A673 (cell line): ENCODE measurements at regions not wholly inside any gene's neighbourhood (a gene's known extent, or its start where the extent isn't known, plus 50 kb on each side); places are given as distances from the start of the nearest gene placed in this dataset.

ENCODE experiments used
- BruUV-seq: library from RNA; stranded (reverse); fragments of 400-500 nt; replicated peaks from 2 replicates; lab custom pipeline; 2021; lab: Mats Ljungman, UMichigan
- CTCF ChIA-PET: fragments of 300-600 bp; sonication (Branson Sonifier 250); formaldehyde crosslinking; loops from one replicate; lab custom pipeline; 2022; ENCODE audit warnings: antibody characterized with exemption; lab: Charles Lee
- POLR2A ChIA-PET: fragments of 300-600 bp; sonication (Branson Sonifier 250); formaldehyde crosslinking; loops from one replicate; lab custom pipeline; 2022; ENCODE audit warnings: antibody characterized with exemption; ENCODE audit not compliant: low non-redundant PET; lab: Charles Lee
- DNase-seq: peaks from one replicate; pipeline ENCODE4 v3.0.0-alpha.2; 2015; ENCODE audit warnings: low spot score
- H3K27ac ChIP-seq: fragments of 200-600 bp; sonication (generic); 2 replicates; pipeline ENCODE4 v1.5.1; 2016; ENCODE audit warnings: mixed run types, low read depth, mild to moderate bottlenecking, mixed read lengths, antibody characterized with exemption, low read length; ENCODE audit not compliant: poor library complexity, severe bottlenecking
- H3K27me3 ChIP-seq: fragments of 200-600 bp; sonication (generic); replicated peaks from 2 replicates; pipeline ENCODE4 v1.6.1; 2017; ENCODE audit warnings: mixed run types, low read depth, mild to moderate bottlenecking, mixed read lengths, antibody characterized with exemption, low read length; ENCODE audit not compliant: insufficient read depth, poor library complexity
- H3K36me3 ChIP-seq: fragments of 200-600 bp; sonication (generic); 2 replicates; pipeline ENCODE4 v1.6.1; 2016; ENCODE audit warnings: mixed run types, mild to moderate bottlenecking, mixed read lengths, antibody characterized with exemption, low read length; ENCODE audit not compliant: insufficient read depth, poor library complexity, severe bottlenecking
- H3K4me1 ChIP-seq: fragments of 200-600 bp; sonication (generic); 2 replicates; pipeline ENCODE4 v1.6.1; 2017; ENCODE audit warnings: mixed run types, mild to moderate bottlenecking, mixed read lengths, antibody characterized with exemption, low read length; ENCODE audit not compliant: insufficient read depth, poor library complexity, severe bottlenecking
- H3K4me3 ChIP-seq: fragments of 200-600 bp; sonication (generic); 2 replicates; pipeline ENCODE4 v1.5.1; 2016; ENCODE audit warnings: low read depth, mixed run types, mild to moderate bottlenecking, mixed read lengths, low read length; ENCODE audit not compliant: poor library complexity, severe bottlenecking
- H3K9me3 ChIP-seq: fragments of 200-600 bp; sonication (generic); 2 replicates; pipeline ENCODE4 v1.6.1; 2016; ENCODE audit warnings: mixed run types, low read depth, mild to moderate bottlenecking, mixed read lengths, antibody characterized with exemption, low read length; ENCODE audit not compliant: poor library complexity, severe bottlenecking
- EZH2 ChIP-seq: fragments of 200-600 bp; sonication (generic); IDR thresholded peaks from 2 replicates; pipeline ENCODE4 v1.6.1; 2017; ENCODE audit warnings: borderline replicate concordance, low read depth, mild to moderate bottlenecking, mixed read lengths, antibody characterized with exemption, low read length; ENCODE audit not compliant: poor library complexity, severe bottlenecking
- intact Hi-C: fragments of 100-400 bp; cut with micrococcal nuclease; formaldehyde crosslinking; loops from one replicate; pipeline ENCODE4 v1.10.0; 2022; ENCODE audit not compliant: unreplicated experiment
- TF ChIP-seq, protein P1 (sequence below): fragments of 300-800, 200-600 bp; sonication (generic); conservative IDR thresholded peaks from 2 replicates; pipeline ENCODE4 v1.5.1; 2017; ENCODE audit warnings: low read depth, mild to moderate bottlenecking, antibody characterized with exemption, low read length, moderate library complexity, mixed read lengths

- no TSS peak for BruUV-seq
- Histone ChIP-seq H3K4me1 (no peaks in the 10 kb centered on the region), H3K27me3 (no peaks in the 10 kb centered on the region), H3K36me3 (no peaks in the 10 kb centered on the region), H3K9me3 (peaks cover 42% of the 10 kb centered on the region), H3K4me3 (no peak overlapping the region), H3K27ac (no peak overlapping the region)
- CTCF ChIA-PET, result no interaction called here
- TF ChIP-seq, protein P1, sequence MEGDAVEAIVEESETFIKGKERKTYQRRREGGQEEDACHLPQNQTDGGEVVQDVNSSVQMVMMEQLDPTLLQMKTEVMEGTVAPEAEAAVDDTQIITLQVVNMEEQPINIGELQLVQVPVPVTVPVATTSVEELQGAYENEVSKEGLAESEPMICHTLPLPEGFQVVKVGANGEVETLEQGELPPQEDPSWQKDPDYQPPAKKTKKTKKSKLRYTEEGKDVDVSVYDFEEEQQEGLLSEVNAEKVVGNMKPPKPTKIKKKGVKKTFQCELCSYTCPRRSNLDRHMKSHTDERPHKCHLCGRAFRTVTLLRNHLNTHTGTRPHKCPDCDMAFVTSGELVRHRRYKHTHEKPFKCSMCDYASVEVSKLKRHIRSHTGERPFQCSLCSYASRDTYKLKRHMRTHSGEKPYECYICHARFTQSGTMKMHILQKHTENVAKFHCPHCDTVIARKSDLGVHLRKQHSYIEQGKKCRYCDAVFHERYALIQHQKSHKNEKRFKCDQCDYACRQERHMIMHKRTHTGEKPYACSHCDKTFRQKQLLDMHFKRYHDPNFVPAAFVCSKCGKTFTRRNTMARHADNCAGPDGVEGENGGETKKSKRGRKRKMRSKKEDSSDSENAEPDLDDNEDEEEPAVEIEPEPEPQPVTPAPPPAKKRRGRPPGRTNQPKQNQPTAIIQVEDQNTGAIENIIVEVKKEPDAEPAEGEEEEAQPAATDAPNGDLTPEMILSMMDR, result no peak
- TF ChIP-seq EZH2, result no peak
- intact Hi-C loops, result no loop called here
- POLR2A ChIA-PET, result no interaction called here
- no peak for DNase-seq
Measured at GRCh38 chr1:125085720-125086591, 3901.2 kb downstream of the SRGAP2C start.

DNA sequence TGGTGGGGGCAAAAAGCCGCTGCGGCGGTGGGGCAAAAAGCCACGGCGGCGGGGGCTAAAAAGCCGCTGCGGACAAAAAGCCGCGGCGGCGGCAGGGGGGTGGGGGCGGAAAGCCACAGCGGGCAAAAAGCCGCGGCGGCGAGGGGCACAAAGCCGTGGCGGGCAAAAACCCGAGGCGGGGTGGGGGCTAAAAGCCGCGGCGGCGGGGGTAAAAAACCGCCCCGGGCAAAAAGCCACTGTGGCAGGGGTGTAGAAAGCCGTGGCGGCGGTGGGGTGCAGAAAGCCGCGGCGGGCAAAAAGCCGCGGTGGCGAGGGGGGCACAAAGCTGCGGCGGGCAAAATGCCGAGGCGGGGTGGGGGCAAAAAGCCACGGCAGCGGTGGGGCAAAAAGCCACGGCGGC lies 3901.8 kb downstream of the SRGAP2C start:
- peaks cover 36% of the 10 kb centered on the region for H3K9me3 ChIP-seq
- POLR2A ChIA-PET, result no interaction called here
- DNase-seq, result no peak
- no peak overlapping the region for H3K27ac ChIP-seq
- CTCF ChIA-PET, result no interaction called here
- BruUV-seq, result no TSS peak
- H3K27me3 ChIP-seq, result no peaks in the 10 kb centered on the region
- intact Hi-C loops, result no loop called here
- no peaks in the 10 kb centered on the region for H3K36me3 ChIP-seq
- no peak for TF ChIP-seq EZH2
- TF ChIP-seq, protein P1, result no peak
- no peak overlapping the region for H3K4me3 ChIP-seq
- H3K4me1 ChIP-seq, result no peaks in the 10 kb centered on the region

GRCh38 chr1:125087247-125087646 lies 3902.5 kb downstream of the SRGAP2C start:
- intact Hi-C loops, result no loop called here
- POLR2A ChIA-PET, result no interaction called here
- H3K36me3 ChIP-seq, result no peaks in the 10 kb centered on the region
- H3K9me3 ChIP-seq, result peaks cover 31% of the 10 kb centered on the region
- no peak for TF ChIP-seq EZH2
- TF ChIP-seq, protein P1, result no peak
- no peaks in the 10 kb centered on the region for H3K27me3 ChIP-seq
- no peak overlapping the region for H3K4me3 ChIP-seq
- no peak overlapping the region for H3K27ac ChIP-seq
- no peaks in the 10 kb centered on the region for H3K4me1 ChIP-seq
- no TSS peak for BruUV-seq
- DNase-seq, result no peak
- CTCF ChIA-PET, result no interaction called here
